ENCODE measurements at regions not wholly inside any gene's neighbourhood (a gene's known extent, or its start where the extent isn't known, plus 50 kb on each side); places are given as distances from the start of the nearest gene placed in this dataset.

DNA sequence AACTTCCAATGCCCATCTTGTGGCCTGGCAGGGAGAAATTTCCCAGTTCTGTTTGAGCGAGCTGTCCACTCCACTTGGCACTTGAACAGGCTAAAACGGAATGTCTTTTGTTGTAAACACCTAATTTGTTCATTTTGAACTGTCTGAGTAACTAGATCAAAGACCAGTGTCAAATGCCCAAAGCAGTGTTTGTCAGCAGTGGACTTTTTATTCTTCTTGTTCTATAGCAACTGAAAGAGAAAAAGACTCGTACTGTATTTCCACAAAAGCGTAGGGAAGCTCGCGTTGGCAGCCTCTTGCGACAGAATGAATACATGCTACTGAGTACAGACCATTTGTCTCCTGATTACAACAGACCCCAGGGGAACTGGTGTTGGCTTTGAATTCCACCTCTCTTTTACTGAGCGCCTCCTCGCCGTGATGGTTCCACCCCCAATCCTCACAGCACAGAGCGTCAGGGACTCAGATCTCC, 601.8 kb upstream of the ZNF608 start:
- TF ChIP-seq ZNF274 (IDR thresholded peaks at IDR 0.05; ENCODE audit: low read depth, low read length) (no peak), SUZ12 (IDR thresholded peaks at IDR 0.05; ENCODE audit: extremely low read depth, insufficient read depth, insufficient read length) (no peak)
